Keratinocyte (primary cell): ENCODE measurements at regions not wholly inside any gene's neighbourhood (a gene's known extent, or its start where the extent isn't known, plus 50 kb on each side); places are given as distances from the start of the nearest gene placed in this dataset.

ENCODE experiments used
- DNase-seq: peaks from one replicate; pipeline ENCODE4 v3.0.0-alpha.2; 2011; ENCODE audit warnings: low read depth, missing footprints, low spot score
- FAIRE-seq: peaks from 2 replicates; lab custom pipeline; 2011; peaks lifted over from hg19 to GRCh38; lab: Jason Lieb, UNC
- H2AFZ ChIP-seq: 2 replicates; pipeline ENCODE4 v1.6.0; 2012; ENCODE audit warnings: low read length, control low read depth, inconsistent platforms; ENCODE audit not compliant: control insufficient read depth
- H3K27ac ChIP-seq: 2 replicates; pipeline ENCODE4 v1.5.1; 2011; ENCODE audit warnings: low read length; ENCODE audit not compliant: control insufficient read depth, insufficient read depth
- H3K27me3 ChIP-seq: 3 replicates; pipeline ENCODE4 v1.6.0; 2011; ENCODE audit warnings: low read length; ENCODE audit not compliant: control insufficient read depth, insufficient read depth; ENCODE audit errors: extremely low read depth
- H3K36me3 ChIP-seq, 2 experiments: 2 replicates in 1 of 2; 3 replicates in 1 of 2; pipeline ENCODE4 v1.5.1; 2011; ENCODE audit warnings: low read length in 2 of 2, mild to moderate bottlenecking in 1 of 2; ENCODE audit not compliant: control insufficient read depth in 2 of 2, insufficient read depth in 2 of 2; ENCODE audit errors: extremely low read depth in 1 of 2
- H3K4me1 ChIP-seq: 3 replicates; pipeline ENCODE4 v1.5.1; 2011; ENCODE audit warnings: low read length; ENCODE audit not compliant: control insufficient read depth, insufficient read depth; ENCODE audit errors: extremely low read depth
- H3K4me2 ChIP-seq: 3 replicates; pipeline ENCODE4 v1.6.0; 2011; ENCODE audit warnings: low read depth, low read length; ENCODE audit not compliant: control insufficient read depth, insufficient read depth; ENCODE audit errors: extremely low read depth
- H3K4me3 ChIP-seq, 3 experiments: fragments of 200-600 bp in 1 of 3; sonication (generic) in 1 of 3; 2 replicates in 2 of 3; 3 replicates in 1 of 3; pipeline ENCODE4 v1.5.1; 2011 to 2016; ENCODE audit warnings: low read length in 3 of 3, mild to moderate bottlenecking in 3 of 3, control low read depth in 2 of 3, inconsistent platforms in 1 of 3, low read depth in 1 of 3, mixed read lengths in 1 of 3, mixed run types in 1 of 3, moderate library complexity in 1 of 3; ENCODE audit not compliant: control insufficient read depth in 2 of 3, insufficient read depth in 2 of 3; ENCODE audit errors: extremely low read depth in 1 of 3
- H3K79me2 ChIP-seq: 2 replicates; pipeline ENCODE4 v1.6.0; 2012; ENCODE audit warnings: low read length; ENCODE audit not compliant: control insufficient read depth, insufficient read depth
- H3K9ac ChIP-seq: 3 replicates; pipeline ENCODE4 v1.6.0; 2011; ENCODE audit warnings: low read length; ENCODE audit not compliant: control insufficient read depth, insufficient read depth; ENCODE audit errors: extremely low read depth
- H3K9me1 ChIP-seq: 3 replicates; pipeline ENCODE4 v1.6.0; 2011; ENCODE audit warnings: low read length; ENCODE audit not compliant: control insufficient read depth, insufficient read depth; ENCODE audit errors: extremely low read depth
- H3K9me3 ChIP-seq: 2 replicates; pipeline ENCODE4 v1.5.1; 2012; ENCODE audit warnings: low read depth, low read length; ENCODE audit not compliant: control insufficient read depth
- H4K20me1 ChIP-seq: 3 replicates; pipeline ENCODE4 v1.6.0; 2011; ENCODE audit warnings: low read length; ENCODE audit not compliant: control insufficient read depth, insufficient read depth; ENCODE audit errors: extremely low read depth
- CTCF ChIP-seq, 3 experiments: IDR thresholded peaks in 1 of 3; conservative IDR thresholded peaks in 1 of 3; optimal IDR thresholded peaks in 1 of 3; 2 replicates in 2 of 3; 3 replicates in 1 of 3; pipeline versions ENCODE3 to v1.5.1; 2011; ENCODE audit warnings: low read length in 3 of 3, mild to moderate bottlenecking in 3 of 3, moderate library complexity in 2 of 3, control low read depth in 1 of 3, inconsistent platforms in 1 of 3; ENCODE audit not compliant: insufficient read depth in 2 of 3; ENCODE audit errors: extremely low read depth in 1 of 3
- EZH2 ChIP-seq: IDR thresholded peaks from one replicate; pipeline ENCODE4 v1.6.1; 2012; ENCODE audit warnings: inconsistent platforms, mild to moderate bottlenecking, low read length, moderate library complexity
- dilution Hi-C: fragments of 300-500 bp; cut with MboI; formaldehyde crosslinking; loops from one replicate; pipeline ENCODE4 v1.7.0; 2020; ENCODE audit warnings: low sequenced_read_pairs; ENCODE audit not compliant: extremely low pct_ligation_motif_present

GRCh38 chr4:59525885-59526284, 1674.2 kb upstream of the ADGRL3 start:
- Histone ChIP-seq H3K36me3 (no peaks in the 10 kb centered on the region), H3K27me3 (no peaks in the 10 kb centered on the region), H2AFZ (no peak overlapping the region), H3K79me2 (no peaks in the 10 kb centered on the region), H3K4me3 (no peak overlapping the region), H4K20me1 (no peaks in the 10 kb centered on the region), H3K9me3 (no peaks in the 10 kb centered on the region), H3K4me1 (no peaks in the 10 kb centered on the region), H3K9me1 (no peaks in the 10 kb centered on the region), H3K9ac (no peak overlapping the region), H3K27ac (no peak overlapping the region), H3K4me2 (no peak overlapping the region)
- FAIRE-seq (no peak), DNase-seq (no peak)
- TF ChIP-seq EZH2 (no peak), CTCF (optimal IDR thresholded peaks at IDR 0.05 in 1 of 3, IDR thresholded peaks at IDR 0.05 in 1 of 3, conservative IDR thresholded peaks at IDR 0.05 in 1 of 3; ENCODE audit: extremely low read depth in 1 of 3, insufficient read depth in 2 of 3, low read length in 3 of 3) (no peak)
- dilution Hi-C loops = no loop called here

GRCh38 chr4:59535541-59535940, 1664.6 kb upstream of the ADGRL3 start:
- H3K9me1 ChIP-seq = no peaks in the 10 kb centered on the region
- dilution Hi-C loops = no loop called here
- H3K4me2 ChIP-seq = no peak overlapping the region
- no peak for FAIRE-seq
- no peak overlapping the region for H3K27ac ChIP-seq
- H3K79me2 ChIP-seq = no peaks in the 10 kb centered on the region
- no peaks in the 10 kb centered on the region for H3K9me3 ChIP-seq
- no peaks in the 10 kb centered on the region for H3K4me1 ChIP-seq
- no peak for DNase-seq
- H4K20me1 ChIP-seq = no peaks in the 10 kb centered on the region
- TF ChIP-seq CTCF (optimal IDR thresholded peaks at IDR 0.05 in 1 of 3, IDR thresholded peaks at IDR 0.05 in 1 of 3, conservative IDR thresholded peaks at IDR 0.05 in 1 of 3; ENCODE audit: extremely low read depth in 1 of 3, insufficient read depth in 2 of 3, low read length in 3 of 3) (no peak), EZH2 (no peak)
- no peak overlapping the region for H2AFZ ChIP-seq
- H3K27me3 ChIP-seq = no peaks in the 10 kb centered on the region
- H3K9ac ChIP-seq = no peak overlapping the region
- H3K36me3 ChIP-seq = no peaks in the 10 kb centered on the region
- no peak overlapping the region for H3K4me3 ChIP-seq
